BE2C (cell line): ENCODE measurements at regions not wholly inside any gene's neighbourhood (a gene's known extent, or its start where the extent isn't known, plus 50 kb on each side); places are given as distances from the start of the nearest gene placed in this dataset.
A peak's percentile ranks its signal among the peaks of the same experiment; 100 is the strongest.

Experiments
- DNase-seq: peaks from one replicate; pipeline ENCODE4 v3.0.0-alpha.2; 2020
- H3K27me3 ChIP-seq: fragments of 250-450 bp; sonication (Bioruptor Pico); 2 replicates; pipeline ENCODE4 v1.5.1; 2020; ENCODE audit warnings: mild to moderate bottlenecking
- H3K36me3 ChIP-seq: fragments of 250-450 bp; sonication (Bioruptor Pico); 2 replicates; pipeline ENCODE4 v1.5.1; 2020; ENCODE audit warnings: mild to moderate bottlenecking
- H3K4me1 ChIP-seq: fragments of 250-450 bp; sonication (Bioruptor Pico); 2 replicates; pipeline ENCODE4 v1.5.1; 2020
- H3K4me3 ChIP-seq: 2 replicates; pipeline ENCODE4 v1.5.1; 2011; ENCODE audit warnings: low read depth, low read length
- H3K9me3 ChIP-seq: fragments of 250-450 bp; sonication (Bioruptor Pico); 2 replicates; pipeline ENCODE4 v1.5.1; 2020
- CTCF ChIP-seq: IDR thresholded peaks from 2 replicates; pipeline ENCODE4 v1.5.1; 2012; ENCODE audit warnings: mild to moderate bottlenecking, low read depth, low read length

DNA sequence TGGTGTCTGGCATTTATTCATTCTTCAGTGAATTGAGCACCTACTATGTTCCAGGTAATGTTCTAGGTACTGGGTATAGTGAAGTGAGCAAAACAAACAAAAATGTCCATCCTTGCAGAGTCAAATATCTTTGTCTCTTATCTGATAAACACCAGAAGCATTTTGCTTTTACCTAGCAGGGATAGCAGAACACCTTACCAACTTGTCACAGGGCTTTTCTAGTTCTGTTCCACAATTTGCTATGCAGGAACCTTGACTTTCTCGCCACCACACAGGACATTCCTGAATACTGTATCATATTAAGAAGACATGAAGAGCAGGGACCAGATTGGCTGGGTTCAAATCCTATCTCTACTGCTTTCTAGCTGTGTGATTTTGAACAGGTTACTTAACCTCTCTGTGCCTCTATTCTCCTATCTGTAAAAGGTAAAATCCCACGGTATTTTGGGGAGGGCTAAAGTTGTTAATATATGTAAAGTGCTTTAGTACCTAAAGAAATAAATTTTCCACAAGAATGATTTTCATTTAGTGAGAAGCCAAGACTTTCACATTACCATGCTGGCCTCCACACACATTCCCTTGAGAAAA is 214.5 kb upstream of the S100G start:
- Histone ChIP-seq H3K27me3 (no peaks in the 10 kb centered on the region), H3K4me1 (no peaks in the 10 kb centered on the region), H3K36me3 (no peaks in the 10 kb centered on the region), H3K4me3 (no peak overlapping the region), H3K9me3 (no peaks in the 10 kb centered on the region)
- no peak for DNase-seq
- no peak for TF ChIP-seq CTCF

DNA sequence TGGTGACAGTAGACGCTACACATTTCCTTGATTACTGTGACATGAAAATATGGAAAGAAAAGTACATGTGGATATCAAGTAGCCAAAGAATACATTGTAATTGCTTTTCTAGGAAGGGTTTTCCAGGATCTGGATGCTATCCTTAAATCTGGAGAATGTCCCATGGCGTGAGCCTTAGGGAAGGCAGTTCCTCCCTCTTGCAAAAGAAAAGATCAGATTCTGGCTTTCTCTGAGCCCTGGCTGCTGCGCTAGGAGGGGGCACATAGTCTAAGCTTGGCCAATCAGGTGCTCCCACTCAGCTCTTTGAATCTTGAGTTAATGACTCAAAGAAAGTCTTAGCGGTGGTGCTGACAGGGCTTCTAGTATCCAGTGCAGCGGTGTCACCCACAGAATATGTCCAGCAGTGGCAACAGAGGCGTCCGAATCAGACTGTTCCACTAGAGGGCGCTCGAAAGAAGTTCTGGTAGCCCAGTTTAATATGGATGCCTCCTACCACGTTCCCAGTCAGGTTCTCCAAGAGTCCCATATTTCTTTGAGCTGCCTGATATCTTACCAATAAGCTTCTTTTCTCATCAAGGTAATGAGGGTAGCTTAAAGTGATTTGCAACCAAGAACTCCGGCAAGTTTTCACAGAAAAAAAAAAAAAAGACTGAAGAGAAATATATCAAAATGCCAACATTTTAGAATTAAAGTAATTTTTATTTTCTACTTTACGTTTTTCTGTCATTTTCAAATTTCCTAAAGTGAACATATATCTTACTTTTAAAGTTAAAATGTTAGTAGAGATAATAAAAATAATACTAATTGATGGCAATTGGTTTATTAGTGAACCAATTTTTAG is 213.4 kb upstream of the S100G start:
- no peaks in the 10 kb centered on the region for H3K36me3 ChIP-seq
- H3K27me3 ChIP-seq: no peaks in the 10 kb centered on the region
- no peak overlapping the region for H3K4me3 ChIP-seq
- H3K4me1 ChIP-seq: no peaks in the 10 kb centered on the region
- peak; percentile 71 for TF ChIP-seq CTCF
- peak; percentile 68 for DNase-seq
- H3K9me3 ChIP-seq: no peaks in the 10 kb centered on the region

- no peaks in the 10 kb centered on the region for H3K27me3 ChIP-seq
- TF ChIP-seq CTCF: no peak
- H3K4me3 ChIP-seq: no peak overlapping the region
- DNase-seq: no peak
- no peaks in the 10 kb centered on the region for H3K36me3 ChIP-seq
- H3K9me3 ChIP-seq: no peaks in the 10 kb centered on the region
- H3K4me1 ChIP-seq: no peaks in the 10 kb centered on the region
These were observed 209.5 kb upstream of the S100G start for GRCh38 chrX:16440446-16440845.

- no peak for DNase-seq
- no peaks in the 10 kb centered on the region for H3K9me3 ChIP-seq
- H3K4me1 ChIP-seq: no peaks in the 10 kb centered on the region
- no peaks in the 10 kb centered on the region for H3K36me3 ChIP-seq
- no peak overlapping the region for H3K4me3 ChIP-seq
- H3K27me3 ChIP-seq: no peaks in the 10 kb centered on the region
- TF ChIP-seq CTCF: no peak
These were observed 205.6 kb upstream of the S100G start for GRCh38 chrX:16444353-16444752.

DNA sequence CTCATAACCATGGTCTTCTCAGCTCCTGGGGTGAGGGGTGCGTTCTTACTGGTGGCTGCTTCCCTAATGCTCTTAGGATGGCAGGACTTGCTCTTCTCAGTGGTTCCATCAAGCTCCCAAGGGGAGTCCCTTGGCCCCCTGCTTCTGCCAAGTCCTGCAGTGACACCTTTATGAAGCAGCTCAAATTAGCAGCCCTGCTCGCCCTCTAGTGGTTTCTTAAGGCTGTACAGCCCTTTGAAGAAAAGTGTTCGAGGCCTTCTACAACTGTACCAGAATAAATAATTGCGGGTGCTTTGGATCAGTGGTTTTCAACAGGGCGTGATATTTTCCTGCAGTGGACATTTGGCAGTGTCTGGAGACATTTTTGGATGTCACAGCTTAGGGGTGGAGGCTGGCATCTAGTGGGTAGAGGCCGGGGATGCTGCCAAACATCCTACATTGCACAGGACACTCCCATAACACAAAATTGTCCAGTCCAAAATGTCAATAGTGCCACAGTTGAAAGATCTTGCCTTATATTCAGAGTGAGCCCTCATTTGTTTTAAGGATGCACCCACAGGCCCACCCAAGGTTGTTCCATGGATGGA is 204.7 kb upstream of the S100G start:
- Histone ChIP-seq H3K27me3 (no peaks in the 10 kb centered on the region), H3K4me1 (no peaks in the 10 kb centered on the region), H3K4me3 (no peak overlapping the region), H3K36me3 (no peaks in the 10 kb centered on the region), H3K9me3 (no peaks in the 10 kb centered on the region)
- DNase-seq: peak; percentile 21
- TF ChIP-seq CTCF: peak; percentile 69

DNA sequence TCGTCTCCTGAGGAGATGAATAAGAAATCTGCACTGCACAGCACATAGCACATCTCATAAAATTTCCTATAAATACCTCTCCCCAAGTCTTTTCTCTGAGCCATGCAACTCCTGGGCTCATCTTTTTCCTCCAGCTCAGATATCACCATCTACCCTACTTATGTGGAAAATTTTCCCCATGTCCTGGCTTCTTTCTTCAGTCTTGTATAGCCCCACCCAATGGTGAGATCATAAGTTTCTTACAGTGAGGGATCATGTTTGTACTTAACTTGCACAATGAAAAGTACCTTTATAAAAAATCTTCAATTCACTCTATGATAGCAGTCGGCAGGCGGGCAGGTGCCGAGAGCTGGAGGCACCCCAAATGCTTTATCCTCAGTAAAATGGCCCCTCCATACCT is 198.6 kb upstream of the S100G start:
- DNase-seq: no peak

More for the DNA sequence above, 198.6 kb upstream of the S100G start:
- Histone ChIP-seq H3K36me3 (no peaks in the 10 kb centered on the region), H3K9me3 (no peaks in the 10 kb centered on the region), H3K4me1 (no peaks in the 10 kb centered on the region), H3K27me3 (no peaks in the 10 kb centered on the region), H3K4me3 (no peak overlapping the region)
- TF ChIP-seq CTCF: no peak
